Peyer's patch (tissue), 4 donors: ENCODE measurements at regions not wholly inside any gene's neighbourhood (a gene's known extent, or its start where the extent isn't known, plus 50 kb on each side); places are given as distances from the start of the nearest gene placed in this dataset.

Source experiments
- POLR2A ChIP-seq, 2 donors: fragments of 450-650 bp; IDR thresholded peaks; one replicate each; pipeline ENCODE4 v1.5.1; 2017; ENCODE audit warnings: antibody characterized with exemption in 2 of 2, mild to moderate bottlenecking in 2 of 2, moderate library complexity in 2 of 2
- TF ChIP-seq, protein P1 (sequence below), 6 experiments: fragments of 450-650 bp in 4 of 6; fragments of 200-600 bp in 2 of 6; sonication (generic) in 1 of 6; IDR thresholded peaks; one replicate each; pipeline ENCODE4 v1.5.1; 2017 to 2019; ENCODE audit warnings: antibody characterized with exemption in 6 of 6, mild to moderate bottlenecking in 3 of 6, moderate library complexity in 1 of 6

GRCh38 chr20:60365882-60366281 is 407.7 kb downstream of the CDH26 start:
- TF ChIP-seq, protein P1, sequence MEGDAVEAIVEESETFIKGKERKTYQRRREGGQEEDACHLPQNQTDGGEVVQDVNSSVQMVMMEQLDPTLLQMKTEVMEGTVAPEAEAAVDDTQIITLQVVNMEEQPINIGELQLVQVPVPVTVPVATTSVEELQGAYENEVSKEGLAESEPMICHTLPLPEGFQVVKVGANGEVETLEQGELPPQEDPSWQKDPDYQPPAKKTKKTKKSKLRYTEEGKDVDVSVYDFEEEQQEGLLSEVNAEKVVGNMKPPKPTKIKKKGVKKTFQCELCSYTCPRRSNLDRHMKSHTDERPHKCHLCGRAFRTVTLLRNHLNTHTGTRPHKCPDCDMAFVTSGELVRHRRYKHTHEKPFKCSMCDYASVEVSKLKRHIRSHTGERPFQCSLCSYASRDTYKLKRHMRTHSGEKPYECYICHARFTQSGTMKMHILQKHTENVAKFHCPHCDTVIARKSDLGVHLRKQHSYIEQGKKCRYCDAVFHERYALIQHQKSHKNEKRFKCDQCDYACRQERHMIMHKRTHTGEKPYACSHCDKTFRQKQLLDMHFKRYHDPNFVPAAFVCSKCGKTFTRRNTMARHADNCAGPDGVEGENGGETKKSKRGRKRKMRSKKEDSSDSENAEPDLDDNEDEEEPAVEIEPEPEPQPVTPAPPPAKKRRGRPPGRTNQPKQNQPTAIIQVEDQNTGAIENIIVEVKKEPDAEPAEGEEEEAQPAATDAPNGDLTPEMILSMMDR (IDR thresholded peaks at IDR 0.05): no peak
- no peak for TF ChIP-seq POLR2A (IDR thresholded peaks at IDR 0.05)
